PC-9 (cell line): ENCODE measurements at regions not wholly inside any gene's neighbourhood (a gene's known extent, or its start where the extent isn't known, plus 50 kb on each side); places are given as distances from the start of the nearest gene placed in this dataset.

ENCODE experiments used
- EZH2 ChIP-seq: fragments of 200-600 bp; sonication (generic); IDR thresholded peaks from 2 replicates; pipeline ENCODE4 v1.8.0; 2017; ENCODE audit warnings: antibody characterized with exemption, low read depth
- TF ChIP-seq, protein P1 (sequence below): fragments of 200-600 bp; sonication (generic); conservative IDR thresholded peaks from 2 replicates; pipeline ENCODE4 v1.6.1; 2017; ENCODE audit warnings: mixed run types, antibody characterized with exemption, mild to moderate bottlenecking, moderate library complexity

DNA sequence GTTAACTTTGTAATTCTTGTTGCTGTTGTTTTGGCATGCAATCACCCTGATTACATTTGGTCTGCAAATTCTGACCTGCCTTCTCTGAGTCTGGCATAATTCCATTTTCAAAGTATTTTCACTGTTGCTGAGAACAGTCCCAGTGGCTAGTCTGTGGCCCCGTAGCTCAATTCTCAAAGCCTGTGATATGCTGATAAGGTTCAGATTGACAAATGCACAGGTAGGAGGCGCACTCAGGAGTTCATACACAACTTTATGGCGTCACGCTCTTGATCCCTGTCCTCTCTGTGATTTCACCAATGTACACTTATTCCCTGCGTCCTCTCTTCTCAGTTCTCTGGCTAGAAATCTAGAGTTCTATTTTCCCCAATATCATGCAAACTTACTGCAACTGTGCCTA lies 376.6 kb upstream of the SLCO3A1 start:
- TF ChIP-seq, protein P1, sequence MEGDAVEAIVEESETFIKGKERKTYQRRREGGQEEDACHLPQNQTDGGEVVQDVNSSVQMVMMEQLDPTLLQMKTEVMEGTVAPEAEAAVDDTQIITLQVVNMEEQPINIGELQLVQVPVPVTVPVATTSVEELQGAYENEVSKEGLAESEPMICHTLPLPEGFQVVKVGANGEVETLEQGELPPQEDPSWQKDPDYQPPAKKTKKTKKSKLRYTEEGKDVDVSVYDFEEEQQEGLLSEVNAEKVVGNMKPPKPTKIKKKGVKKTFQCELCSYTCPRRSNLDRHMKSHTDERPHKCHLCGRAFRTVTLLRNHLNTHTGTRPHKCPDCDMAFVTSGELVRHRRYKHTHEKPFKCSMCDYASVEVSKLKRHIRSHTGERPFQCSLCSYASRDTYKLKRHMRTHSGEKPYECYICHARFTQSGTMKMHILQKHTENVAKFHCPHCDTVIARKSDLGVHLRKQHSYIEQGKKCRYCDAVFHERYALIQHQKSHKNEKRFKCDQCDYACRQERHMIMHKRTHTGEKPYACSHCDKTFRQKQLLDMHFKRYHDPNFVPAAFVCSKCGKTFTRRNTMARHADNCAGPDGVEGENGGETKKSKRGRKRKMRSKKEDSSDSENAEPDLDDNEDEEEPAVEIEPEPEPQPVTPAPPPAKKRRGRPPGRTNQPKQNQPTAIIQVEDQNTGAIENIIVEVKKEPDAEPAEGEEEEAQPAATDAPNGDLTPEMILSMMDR: no peak
- no peak for TF ChIP-seq EZH2
